HG02870 (cell line): ENCODE measurements at regions not wholly inside any gene's neighbourhood (a gene's known extent, or its start where the extent isn't known, plus 50 kb on each side); places are given as distances from the start of the nearest gene placed in this dataset.
"Not testable (repeated sequence)": the region's sequence is repeated elsewhere in the genome, so short reads cannot be mapped to it uniquely, and the experiment has no call there.

Source experiments
- ATAC-seq: cut with Tn5 transposase; IDR thresholded peaks from one replicate; pipeline ENCODE4 v1.9.1; 2021; ENCODE audit warnings: mild to moderate bottlenecking, moderate library complexity; ENCODE audit not compliant: unreplicated experiment

GRCh38 chr6:159415540-159415939 lies 246.3 kb downstream of the FNDC1 start:
- ATAC-seq = no peak

- no peak for ATAC-seq
Measured at GRCh38 chr6:159414711-159415110, 245.5 kb downstream of the FNDC1 start.

GRCh38 chr6:159407211-159407780 lies 238.1 kb downstream of the FNDC1 start:
- not testable (repeated sequence) for ATAC-seq

- ATAC-seq = no peak
Measured at GRCh38 chr6:159404296-159404695, 235.1 kb downstream of the FNDC1 start.

GRCh38 chr6:159400826-159401225 lies 231.6 kb downstream of the FNDC1 start:
- no peak for ATAC-seq

- no peak for ATAC-seq
Measured at GRCh38 chr6:159399751-159400221, 230.6 kb downstream of the FNDC1 start.

- ATAC-seq = no peak
Measured at GRCh38 chr6:159398633-159399032, 229.4 kb downstream of the FNDC1 start.

GRCh38 chr6:159397753-159398152 lies 228.6 kb downstream of the FNDC1 start:
- no peak for ATAC-seq

- no peak for ATAC-seq
Measured at GRCh38 chr6:159395609-159396008, 226.4 kb downstream of the FNDC1 start.

- not testable (repeated sequence) for ATAC-seq
Measured at GRCh38 chr6:159392695-159393094, 223.5 kb downstream of the FNDC1 start.

- ATAC-seq = no peak
Measured at GRCh38 chr6:159390381-159390780, 221.2 kb downstream of the FNDC1 start.

- no peak for ATAC-seq
Measured at GRCh38 chr6:159389695-159390094, 220.5 kb downstream of the FNDC1 start.

GRCh38 chr6:159380114-159380513 lies 210.9 kb downstream of the FNDC1 start:
- ATAC-seq = no peak

GRCh38 chr6:159378411-159379328 lies 209.5 kb downstream of the FNDC1 start:
- ATAC-seq = no peak

- no peak for ATAC-seq
Measured at GRCh38 chr6:159376516-159377158, 207.4 kb downstream of the FNDC1 start.

- no peak for ATAC-seq
Measured at GRCh38 chr6:159375014-159375413, 205.8 kb downstream of the FNDC1 start.

- no peak for ATAC-seq
Measured at GRCh38 chr6:159373670-159374069, 204.5 kb downstream of the FNDC1 start.

- ATAC-seq = no peak
Measured at GRCh38 chr6:159372333-159372732, 203.1 kb downstream of the FNDC1 start.

GRCh38 chr6:159360306-159360705 lies 191.1 kb downstream of the FNDC1 start:
- no peak for ATAC-seq

GRCh38 chr6:159359581-159360297 lies 190.5 kb downstream of the FNDC1 start:
- no peak for ATAC-seq

GRCh38 chr6:159358562-159358961 lies 189.4 kb downstream of the FNDC1 start:
- no peak for ATAC-seq
